ENCODE measurements at regions not wholly inside any gene's neighbourhood (a gene's known extent, or its start where the extent isn't known, plus 50 kb on each side); places are given as distances from the start of the nearest gene placed in this dataset.

GRCh38 chr12:93944911-93945310, 203.5 kb upstream of the PLXNC1 start:
- DNase-seq = no peak

- no peak for DNase-seq
Observed at GRCh38 chr12:93946542-93947150, 201.7 kb upstream of the PLXNC1 start.

DNA sequence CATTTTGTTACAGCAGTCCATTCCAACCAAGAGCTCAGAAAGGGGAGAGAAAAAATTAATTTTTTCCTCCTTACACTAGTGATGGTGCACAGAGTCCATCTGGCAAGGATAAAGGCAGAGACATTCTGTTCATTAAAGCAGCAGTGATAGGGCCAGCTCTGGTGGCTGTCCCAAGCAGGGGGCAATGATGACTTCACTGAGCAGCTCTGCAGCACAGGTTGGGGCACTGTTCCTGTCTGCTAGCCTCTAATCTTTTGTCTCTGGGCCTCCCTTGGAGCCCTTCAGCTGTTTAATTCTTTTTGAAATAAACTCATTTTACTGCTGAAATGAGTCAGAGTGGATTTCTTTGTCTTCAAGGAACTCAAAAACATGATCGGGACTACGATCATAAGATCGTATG, 200.9 kb upstream of the PLXNC1 start:
- DNase-seq = no peak

- DNase-seq = no peak
Observed at GRCh38 chr12:93950311-93950710, 198.1 kb upstream of the PLXNC1 start.

DNA sequence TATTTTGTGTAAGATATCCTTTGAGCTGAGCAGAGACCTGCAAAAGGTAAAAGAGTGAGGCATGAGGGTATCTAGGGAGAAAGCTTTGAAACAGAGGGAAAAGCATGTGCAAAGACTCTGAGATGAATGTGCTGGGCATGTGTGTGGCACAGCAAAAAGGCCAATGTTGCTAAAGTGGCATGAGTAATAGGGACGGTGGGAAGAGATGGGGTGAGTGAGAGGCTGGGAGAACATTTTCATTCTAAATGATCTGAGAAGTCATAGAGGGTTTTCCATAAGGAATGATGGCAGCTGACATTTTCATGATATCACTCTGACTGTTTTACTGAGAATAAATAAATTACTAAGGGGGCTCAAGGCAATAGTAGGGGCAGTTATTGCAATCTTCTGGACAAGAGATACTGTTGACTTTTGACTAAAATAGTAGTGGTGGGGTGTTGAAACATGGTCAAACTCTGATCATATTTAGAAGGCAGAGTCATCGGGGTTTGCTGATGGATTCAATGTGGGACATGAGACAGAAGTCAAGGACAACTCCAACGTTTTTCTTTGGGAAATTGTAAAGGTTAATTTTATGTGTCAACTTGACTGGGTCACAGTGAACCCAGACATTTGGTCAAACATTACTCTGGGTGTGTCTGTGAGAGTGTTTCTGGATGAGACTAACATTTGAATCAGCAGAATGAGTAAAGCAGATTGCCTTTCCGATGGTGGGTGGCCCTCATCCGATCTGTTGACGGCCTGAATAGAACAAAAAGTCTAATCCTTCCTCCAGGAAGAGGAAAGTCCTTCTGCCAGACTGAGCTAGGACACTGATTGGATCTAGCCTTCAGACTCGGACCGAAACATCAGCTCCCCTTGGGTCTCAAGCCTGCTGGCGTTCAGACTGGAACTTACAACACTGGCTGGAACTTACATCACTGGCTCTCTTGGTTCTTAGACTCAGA, 193.9 kb upstream of the PLXNC1 start:
- DNase-seq = no peak

- DNase-seq = no peak
Observed at GRCh38 chr12:93956551-93956950, 191.8 kb upstream of the PLXNC1 start.

DNA sequence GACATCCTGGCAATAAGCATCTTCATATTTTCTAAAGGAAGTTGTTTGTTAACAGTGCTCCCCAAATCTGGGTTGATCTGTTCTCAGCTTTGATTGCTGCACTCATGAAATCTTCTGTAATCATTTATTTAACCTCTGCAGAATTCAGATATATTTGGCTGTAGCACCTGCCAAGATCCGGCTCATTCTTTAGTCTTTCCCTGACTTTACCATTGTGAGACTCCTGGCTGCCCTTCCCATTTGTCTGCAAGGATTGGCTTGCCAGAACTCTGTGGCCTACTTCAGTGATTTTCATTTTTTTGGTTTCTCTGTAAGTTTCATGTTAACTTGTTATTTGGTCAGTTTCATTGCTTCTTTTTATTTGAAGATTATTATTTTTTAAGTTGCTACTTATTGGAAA, 191.2 kb upstream of the PLXNC1 start:
- DNase-seq = no peak

DNA sequence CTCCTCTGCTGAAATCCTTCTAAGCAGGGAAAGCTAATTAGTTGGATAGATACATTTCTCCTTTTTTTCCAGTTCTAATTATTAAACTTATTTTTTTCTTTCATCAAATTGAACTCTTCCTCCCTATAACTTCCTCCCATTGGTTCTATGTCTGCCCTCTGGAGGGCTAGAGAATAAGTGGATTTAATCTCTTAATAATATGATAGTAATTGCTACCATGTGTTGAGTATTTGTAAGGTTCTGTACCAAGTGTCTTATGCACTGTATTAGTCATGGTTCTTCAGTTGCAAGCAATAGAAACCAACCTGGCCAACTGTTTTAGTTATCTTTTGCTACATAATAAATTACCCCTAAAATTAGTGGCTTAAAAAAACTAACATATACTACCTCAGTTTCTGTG, 190.5 kb upstream of the PLXNC1 start:
- no peak for DNase-seq

GRCh38 chr12:93959657-93960056, 188.7 kb upstream of the PLXNC1 start:
- DNase-seq = no peak

DNA sequence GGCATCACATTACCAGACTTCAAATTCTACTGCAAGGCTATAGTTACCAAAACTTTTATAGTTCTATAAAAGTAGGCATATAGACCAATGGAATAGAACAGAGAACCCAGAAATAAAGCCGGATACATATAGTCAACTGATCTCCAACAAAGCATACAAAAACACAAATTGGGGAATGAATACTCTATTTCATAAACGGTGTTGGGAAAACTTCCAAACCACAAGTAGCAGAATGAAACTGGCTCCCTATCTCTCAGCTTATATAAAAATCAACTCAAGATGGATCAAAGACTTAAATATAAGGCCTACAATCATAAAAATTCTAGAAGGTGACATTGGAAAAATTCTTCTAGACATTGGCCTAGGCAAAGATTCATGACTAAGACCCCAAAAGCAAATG, 187.9 kb upstream of the PLXNC1 start:
- no peak for DNase-seq

- DNase-seq = no peak
Observed at GRCh38 chr12:93962336-93962735, 186.0 kb upstream of the PLXNC1 start.

- DNase-seq = no peak
Observed at GRCh38 chr12:93964936-93965335, 183.4 kb upstream of the PLXNC1 start.

DNA sequence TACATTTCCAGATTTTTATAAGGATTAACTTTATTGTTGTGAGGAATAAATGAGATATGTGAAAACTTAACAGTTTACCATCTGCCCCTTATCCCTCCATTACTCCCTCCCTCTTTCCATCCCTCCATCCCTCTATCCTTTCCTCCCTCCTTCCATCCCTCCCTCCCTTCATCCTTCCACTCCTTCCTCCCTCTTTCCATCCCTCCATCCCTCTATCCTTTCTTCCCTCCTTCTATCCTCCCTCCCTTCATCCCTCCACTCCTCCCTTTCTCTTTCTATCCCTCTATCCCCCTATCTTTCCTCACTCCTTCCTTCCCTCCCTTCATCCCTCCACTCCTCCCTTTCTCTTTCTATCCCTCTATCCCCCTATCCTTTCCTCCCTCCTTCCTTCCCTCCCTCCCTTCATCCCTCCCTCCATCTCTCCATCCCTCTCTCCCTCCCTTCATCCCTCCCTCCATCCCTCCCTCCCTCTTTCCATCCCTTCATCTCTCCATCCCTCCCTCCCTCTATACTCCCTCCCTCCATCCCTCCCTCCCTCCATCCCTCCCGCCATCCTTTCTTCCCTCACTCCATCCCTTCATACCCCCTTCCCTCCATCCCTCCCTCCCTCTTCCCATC, 181.8 kb upstream of the PLXNC1 start:
- DNase-seq = no peak

GRCh38 chr12:93967454-93967853, 180.9 kb upstream of the PLXNC1 start:
- DNase-seq = no peak

GRCh38 chr12:93968536-93969285, 179.7 kb upstream of the PLXNC1 start:
- DNase-seq = no peak

GRCh38 chr12:93970900-93971688, 177.3 kb upstream of the PLXNC1 start:
- no peak for DNase-seq

DNA sequence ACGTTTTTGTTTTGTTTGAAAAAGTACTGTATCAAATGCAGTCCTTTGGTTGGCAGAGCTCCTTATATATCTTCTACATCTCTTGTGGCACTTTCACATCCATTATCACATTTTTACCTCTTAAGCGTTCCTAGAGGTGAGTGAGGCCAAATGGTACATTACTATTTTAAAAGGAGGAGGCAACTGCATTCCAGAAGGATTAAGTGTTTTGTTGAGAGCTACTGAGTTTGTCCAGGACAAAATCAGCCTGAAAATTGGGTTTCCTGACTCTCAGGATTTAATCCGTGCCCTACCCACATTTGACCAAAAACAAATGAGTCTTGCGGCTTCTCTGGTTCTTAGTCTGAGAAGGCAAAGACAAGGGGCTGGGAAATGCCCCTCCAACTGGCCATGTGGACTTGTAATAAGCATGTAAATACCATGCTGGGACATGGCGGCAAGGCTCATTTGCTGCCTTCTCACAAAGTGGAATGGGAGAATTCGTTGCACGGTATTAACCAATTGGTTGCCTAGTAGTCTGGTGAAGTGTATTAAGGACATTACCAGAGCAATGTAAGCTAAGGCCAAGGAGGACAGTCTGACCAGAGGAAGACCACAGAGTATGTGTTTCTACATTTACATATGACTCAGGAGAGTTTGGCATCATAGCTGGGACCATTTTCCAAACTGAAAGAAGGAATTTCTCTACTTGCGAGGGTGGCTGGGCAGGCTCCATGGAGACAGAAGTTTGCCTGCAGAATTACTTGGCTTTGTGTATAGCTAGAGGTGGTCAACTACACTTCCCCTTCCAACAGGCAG, 175.8 kb upstream of the PLXNC1 start:
- no peak for DNase-seq

DNA sequence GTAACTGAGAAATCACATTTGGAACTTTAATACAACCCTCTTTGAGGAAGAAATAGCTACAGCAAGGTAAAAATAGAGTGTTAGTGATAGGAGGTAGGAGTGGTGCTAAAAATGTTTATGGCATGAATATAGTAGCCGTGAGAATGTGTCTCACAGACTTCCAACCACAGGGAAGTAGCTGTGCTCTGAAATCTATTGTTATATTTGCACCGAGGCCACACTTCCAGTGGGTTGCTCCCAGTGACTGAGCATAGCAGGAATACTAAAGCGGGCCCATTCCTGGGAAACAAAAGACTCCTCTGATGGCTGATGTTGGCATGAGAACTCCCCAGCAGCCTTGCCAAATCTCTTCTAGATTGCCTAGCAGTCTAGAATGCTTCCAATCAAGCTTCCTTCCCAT, 174.1 kb upstream of the PLXNC1 start:
- DNase-seq = no peak

DNA sequence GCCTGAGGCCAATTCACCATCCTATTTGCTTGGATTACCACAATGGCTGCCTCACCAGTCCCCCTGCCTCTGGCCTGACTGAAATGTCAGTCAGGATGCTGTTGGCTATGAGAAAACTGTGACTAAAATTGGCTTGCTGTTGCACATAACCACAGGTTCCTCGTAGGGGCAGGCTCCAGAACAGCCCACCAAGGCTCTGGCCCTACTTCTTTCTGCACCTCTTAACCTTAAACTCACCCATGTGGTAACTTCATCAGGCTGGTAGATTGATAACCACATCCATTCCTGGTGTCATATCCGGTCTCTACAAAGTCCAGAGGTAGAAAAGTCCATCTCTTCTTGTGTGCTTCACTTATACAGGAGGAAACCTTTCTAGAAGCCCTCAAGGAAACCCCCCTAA, 172.4 kb upstream of the PLXNC1 start:
- no peak for DNase-seq

GRCh38 chr12:93977081-93977480, 171.3 kb upstream of the PLXNC1 start:
- no peak for DNase-seq

GRCh38 chr12:93978553-93978952, 169.8 kb upstream of the PLXNC1 start:
- no peak for DNase-seq

DNA sequence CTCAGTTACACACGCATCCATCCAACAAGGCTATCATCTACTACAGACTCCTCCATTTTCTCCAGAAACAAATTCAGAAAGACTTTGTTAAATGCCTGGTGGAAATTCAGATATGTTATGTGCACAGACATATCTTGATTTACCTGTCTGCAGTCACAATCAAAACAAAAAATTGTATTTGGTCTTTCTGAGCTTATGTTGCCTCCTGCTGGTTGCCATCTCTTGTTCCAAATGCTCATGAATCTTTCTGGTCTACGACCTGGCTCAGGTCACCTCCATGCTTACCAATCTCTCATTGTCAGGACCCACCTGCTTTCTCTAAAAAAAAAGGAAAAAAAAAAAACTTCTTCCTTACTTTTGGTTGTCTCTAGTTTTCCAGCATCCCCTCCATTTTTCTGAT, 169.2 kb upstream of the PLXNC1 start:
- DNase-seq = peak; percentile 50

Data from NCI-H146 (cell line).